Hepatocyte (in vitro differentiated cells): ENCODE measurements at regions not wholly inside any gene's neighbourhood (a gene's known extent, or its start where the extent isn't known, plus 50 kb on each side); places are given as distances from the start of the nearest gene placed in this dataset.

ENCODE experiments used
- DNase-seq: peaks from one replicate; pipeline ENCODE4 v3.0.0-alpha.2; 2016; ENCODE audit warnings: low spot score
- H2AFZ ChIP-seq: fragments of 200-600 bp; sonication (generic); 2 replicates; pipeline ENCODE4 v1.6.0; 2016; ENCODE audit warnings: antibody characterized with exemption, mild to moderate bottlenecking
- H3K27ac ChIP-seq: fragments of 200-600 bp; sonication (generic); 2 replicates; pipeline ENCODE4 v1.5.1; 2016; ENCODE audit warnings: mild to moderate bottlenecking
- H3K27me3 ChIP-seq: fragments of 200-600 bp; sonication (generic); 2 replicates; pipeline ENCODE4 v1.6.1; 2016
- H3K36me3 ChIP-seq: fragments of 200-600 bp; sonication (generic); replicated peaks from 2 replicates; pipeline ENCODE4 v1.5.1; 2016; ENCODE audit warnings: low read depth; ENCODE audit not compliant: insufficient read depth
- H3K4me1 ChIP-seq: fragments of 200-600 bp; sonication (generic); 2 replicates; pipeline ENCODE4 v1.5.1; 2016; ENCODE audit warnings: mild to moderate bottlenecking, moderate library complexity; ENCODE audit not compliant: insufficient read depth
- H3K4me2 ChIP-seq: fragments of 200-600 bp; sonication (generic); 2 replicates; pipeline ENCODE4 v1.6.0; 2016
- H3K4me3 ChIP-seq: fragments of 200-600 bp; sonication (generic); 2 replicates; pipeline ENCODE4 v1.5.1; 2016; ENCODE audit warnings: mild to moderate bottlenecking
- H3K79me2 ChIP-seq: fragments of 200-600 bp; sonication (generic); 2 replicates; pipeline ENCODE4 v1.6.0; 2017; ENCODE audit warnings: mild to moderate bottlenecking
- H3K9me2 ChIP-seq: fragments of 200-600 bp; sonication (generic); replicated peaks from 2 replicates; pipeline ENCODE4 v1.6.0; 2017; ENCODE audit warnings: mild to moderate bottlenecking; ENCODE audit not compliant: insufficient read depth
- H3K9me3 ChIP-seq: fragments of 200-600 bp; sonication (generic); 2 replicates; pipeline ENCODE4 v1.5.1; 2016; ENCODE audit warnings: low read depth, mild to moderate bottlenecking
- H4K20me1 ChIP-seq: fragments of 200-600 bp; sonication (generic); 2 replicates; pipeline ENCODE4 v1.6.0; 2016; ENCODE audit warnings: mild to moderate bottlenecking; ENCODE audit not compliant: insufficient read depth, poor library complexity, severe bottlenecking
- CTCF ChIP-seq: fragments of 200-600 bp; sonication (generic); IDR thresholded peaks from 2 replicates; pipeline ENCODE4 v1.5.1; 2016; ENCODE audit warnings: antibody characterized with exemption, mild to moderate bottlenecking; ENCODE audit not compliant: poor library complexity
- EZH2 ChIP-seq: fragments of 200-600 bp; sonication (generic); IDR thresholded peaks from 2 replicates; pipeline ENCODE4 v1.6.1; 2016; ENCODE audit warnings: antibody characterized with exemption, mild to moderate bottlenecking, borderline replicate concordance
- EZH2phosphoT487 ChIP-seq: fragments of 200-600 bp; sonication (generic); IDR thresholded peaks from one replicate; pipeline ENCODE4 v1.6.1; 2018; ENCODE audit warnings: antibody characterized with exemption, mild to moderate bottlenecking, low read depth, moderate library complexity; ENCODE audit not compliant: unreplicated experiment, severe bottlenecking
- WGBS: methylation state at CpG from one replicate; pipeline ENCODE4 v1.1.6; 2016; ENCODE audit warnings: low lambda C conversion rate; ENCODE audit errors: missing lambda C conversion rate; 5-methylcytosine and 5-hydroxymethylcytosine counted together

- TF ChIP-seq EZH2: no peak
- no peak for TF ChIP-seq CTCF
- TF ChIP-seq EZH2phosphoT487: no peak
- Histone ChIP-seq H3K4me1 (no peaks in the 10 kb centered on the region), H3K27me3 (no peaks in the 10 kb centered on the region), H3K79me2 (no peaks in the 10 kb centered on the region), H4K20me1 (no peaks in the 10 kb centered on the region), H3K36me3 (no peaks in the 10 kb centered on the region), H3K4me2 (no peak overlapping the region), H3K9me2 (no peaks in the 10 kb centered on the region), H2AFZ (no peak overlapping the region), H3K27ac (no peak overlapping the region), H3K4me3 (no peak overlapping the region), H3K9me3 (no peaks in the 10 kb centered on the region)
- WGBS: 55% methylated on average over 4 of the region's 4 CpGs
- DNase-seq: no peak
These were observed 965.9 kb upstream of the DIAPH2 start for GRCh38 chrX:95718746-95719145.

GRCh38 chrX:95721011-95721410 is 963.6 kb upstream of the DIAPH2 start:
- Histone ChIP-seq H3K27ac (no peak overlapping the region), H4K20me1 (no peaks in the 10 kb centered on the region), H3K4me1 (no peaks in the 10 kb centered on the region), H3K79me2 (no peaks in the 10 kb centered on the region), H3K4me3 (no peak overlapping the region), H3K9me3 (no peaks in the 10 kb centered on the region), H3K36me3 (no peaks in the 10 kb centered on the region), H3K9me2 (no peaks in the 10 kb centered on the region), H2AFZ (no peak overlapping the region), H3K4me2 (no peak overlapping the region), H3K27me3 (no peaks in the 10 kb centered on the region)
- TF ChIP-seq EZH2 (no peak), CTCF (no peak), EZH2phosphoT487 (no peak)
- WGBS: 65% methylated on average over 4 of the region's 4 CpGs
- no peak for DNase-seq

GRCh38 chrX:95728446-95728845 is 956.2 kb upstream of the DIAPH2 start:
- no peak overlapping the region for H2AFZ ChIP-seq
- no peaks in the 10 kb centered on the region for H3K79me2 ChIP-seq
- DNase-seq: no peak
- H4K20me1 ChIP-seq: no peaks in the 10 kb centered on the region
- no peaks in the 10 kb centered on the region for H3K36me3 ChIP-seq
- peaks cover 4% of the 10 kb centered on the region for H3K9me3 ChIP-seq
- 70% methylated on average over 1 of the region's 1 CpG for WGBS
- no peak overlapping the region for H3K4me2 ChIP-seq
- H3K4me1 ChIP-seq: no peaks in the 10 kb centered on the region
- no peaks in the 10 kb centered on the region for H3K27me3 ChIP-seq
- no peak overlapping the region for H3K27ac ChIP-seq
- no peaks in the 10 kb centered on the region for H3K9me2 ChIP-seq
- no peak for TF ChIP-seq CTCF
- TF ChIP-seq EZH2phosphoT487: no peak
- no peak for TF ChIP-seq EZH2
- no peak overlapping the region for H3K4me3 ChIP-seq

GRCh38 chrX:95729401-95729800 is 955.2 kb upstream of the DIAPH2 start:
- no peak for TF ChIP-seq CTCF
- no peak for TF ChIP-seq EZH2phosphoT487
- no peak for TF ChIP-seq EZH2
- Histone ChIP-seq H3K9me3 (peaks cover 4% of the 10 kb centered on the region), H3K4me1 (no peaks in the 10 kb centered on the region), H3K4me3 (no peak overlapping the region), H4K20me1 (no peaks in the 10 kb centered on the region), H3K4me2 (no peak overlapping the region), H3K36me3 (no peaks in the 10 kb centered on the region), H3K79me2 (no peaks in the 10 kb centered on the region), H3K27me3 (no peaks in the 10 kb centered on the region), H2AFZ (no peak overlapping the region), H3K9me2 (no peaks in the 10 kb centered on the region), H3K27ac (no peak overlapping the region)
- DNase-seq: no peak
- WGBS: 49% methylated on average over 3 of the region's 3 CpGs
